ENCODE measurements at regions not wholly inside any gene's neighbourhood (a gene's known extent, or its start where the extent isn't known, plus 50 kb on each side); places are given as distances from the start of the nearest gene placed in this dataset.

DNA sequence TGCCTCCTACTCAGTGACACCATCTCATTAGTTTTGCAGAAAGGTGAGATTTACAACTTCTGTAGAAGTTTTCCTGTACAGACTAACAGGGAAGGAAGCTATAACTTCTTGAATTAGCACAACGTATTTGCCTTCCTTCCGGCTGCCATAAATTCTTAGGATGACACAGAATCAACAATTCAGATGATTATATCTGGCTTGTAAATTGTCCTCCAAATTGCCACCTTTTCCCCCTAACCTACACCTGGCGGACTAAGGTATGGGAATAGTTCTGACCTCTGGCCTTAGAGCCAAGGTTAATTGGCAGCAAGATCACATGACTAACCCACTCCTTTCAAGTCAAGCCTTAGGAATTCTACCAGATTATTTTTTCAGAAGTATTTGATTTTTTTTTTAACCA is 284.3 kb downstream of the LMO4 start:
- DNase-seq: no peak
- no peaks in the 10 kb centered on the region for H3K36me3 Mint-ChIP-seq (ENCODE audit: low read depth)
- peaks cover 1% of the 10 kb centered on the region for H3K27me3 Mint-ChIP-seq
- CTCF ChIA-PET: no interaction called here
- no peaks in the 10 kb centered on the region for H3K4me1 Mint-ChIP-seq (ENCODE audit: low read depth)
- H3K4me3 Mint-ChIP-seq: no peak overlapping the region
- H3K9me3 Mint-ChIP-seq: no peaks in the 10 kb centered on the region
- no peak for ATAC-seq
- POLR2A ChIA-PET: interaction anchor here (1.1 kb wide), 1 partner anchor 284 kb away, joined by 5 read pairs; the partner anchor contains the start of gene LMO4
- TF ChIP-seq, protein P1, sequence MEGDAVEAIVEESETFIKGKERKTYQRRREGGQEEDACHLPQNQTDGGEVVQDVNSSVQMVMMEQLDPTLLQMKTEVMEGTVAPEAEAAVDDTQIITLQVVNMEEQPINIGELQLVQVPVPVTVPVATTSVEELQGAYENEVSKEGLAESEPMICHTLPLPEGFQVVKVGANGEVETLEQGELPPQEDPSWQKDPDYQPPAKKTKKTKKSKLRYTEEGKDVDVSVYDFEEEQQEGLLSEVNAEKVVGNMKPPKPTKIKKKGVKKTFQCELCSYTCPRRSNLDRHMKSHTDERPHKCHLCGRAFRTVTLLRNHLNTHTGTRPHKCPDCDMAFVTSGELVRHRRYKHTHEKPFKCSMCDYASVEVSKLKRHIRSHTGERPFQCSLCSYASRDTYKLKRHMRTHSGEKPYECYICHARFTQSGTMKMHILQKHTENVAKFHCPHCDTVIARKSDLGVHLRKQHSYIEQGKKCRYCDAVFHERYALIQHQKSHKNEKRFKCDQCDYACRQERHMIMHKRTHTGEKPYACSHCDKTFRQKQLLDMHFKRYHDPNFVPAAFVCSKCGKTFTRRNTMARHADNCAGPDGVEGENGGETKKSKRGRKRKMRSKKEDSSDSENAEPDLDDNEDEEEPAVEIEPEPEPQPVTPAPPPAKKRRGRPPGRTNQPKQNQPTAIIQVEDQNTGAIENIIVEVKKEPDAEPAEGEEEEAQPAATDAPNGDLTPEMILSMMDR (IDR thresholded peaks at IDR 0.05): no peak
- no peak overlapping the region for H3K27ac Mint-ChIP-seq
- intact Hi-C loops (cut with micrococcal nuclease): no loop called here

DNA sequence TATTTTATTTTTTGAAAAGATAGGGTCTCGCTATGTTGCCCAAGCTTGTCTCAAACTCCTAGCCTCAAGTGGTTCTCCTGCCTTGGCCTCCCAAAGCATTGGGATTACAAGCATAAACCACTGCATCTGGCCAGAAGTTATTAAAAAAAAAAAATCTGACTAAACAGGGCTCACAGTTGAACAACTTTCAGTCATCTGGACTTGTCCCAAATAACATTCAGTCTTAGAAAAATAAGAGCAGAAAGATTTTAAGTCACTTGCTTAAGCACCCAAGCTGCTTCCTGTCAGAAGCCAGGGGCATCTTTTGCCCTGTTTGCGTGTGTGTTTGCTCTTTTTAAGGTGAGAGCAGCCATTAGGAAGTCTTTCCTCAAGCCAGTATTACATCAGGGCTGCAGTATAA is 286.8 kb downstream of the LMO4 start:
- POLR2A ChIA-PET: no interaction called here

DNA sequence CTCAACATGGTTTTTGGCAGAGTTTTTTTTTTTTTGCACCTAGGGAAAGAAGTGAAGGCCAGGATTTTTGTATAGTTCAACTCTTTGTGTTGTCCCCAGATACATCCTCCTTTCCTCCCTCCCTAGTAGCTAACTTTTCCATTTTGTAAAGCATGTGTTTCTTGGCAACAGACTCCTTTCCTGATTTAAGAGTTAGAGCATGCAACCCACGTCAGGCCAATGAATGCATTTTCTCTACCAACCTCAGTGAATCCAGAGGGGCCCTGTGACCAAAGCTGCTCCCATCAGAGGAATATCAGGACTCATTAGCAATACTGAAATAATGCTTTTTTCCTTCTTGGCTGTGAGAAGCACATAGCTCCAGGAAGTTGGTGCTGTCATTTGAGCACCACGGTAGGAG is 287.2 kb downstream of the LMO4 start:
- POLR2A ChIA-PET: no interaction called here
- H3K9me3 Mint-ChIP-seq: no peaks in the 10 kb centered on the region

More for the DNA sequence above, 286.8 kb downstream of the LMO4 start:
- no peaks in the 10 kb centered on the region for H3K36me3 Mint-ChIP-seq (ENCODE audit: low read depth)
- CTCF ChIA-PET: no interaction called here
- TF ChIP-seq, protein P1 (IDR thresholded peaks at IDR 0.05): no peak
- intact Hi-C loops (cut with micrococcal nuclease): no loop called here
- DNase-seq: no peak
- H3K27ac Mint-ChIP-seq: no peak overlapping the region
- no peaks in the 10 kb centered on the region for H3K4me1 Mint-ChIP-seq (ENCODE audit: low read depth)
- peaks cover 1% of the 10 kb centered on the region for H3K27me3 Mint-ChIP-seq
- no peak overlapping the region for H3K4me3 Mint-ChIP-seq
- no peak for ATAC-seq
- H3K9me3 Mint-ChIP-seq: no peaks in the 10 kb centered on the region

DNA sequence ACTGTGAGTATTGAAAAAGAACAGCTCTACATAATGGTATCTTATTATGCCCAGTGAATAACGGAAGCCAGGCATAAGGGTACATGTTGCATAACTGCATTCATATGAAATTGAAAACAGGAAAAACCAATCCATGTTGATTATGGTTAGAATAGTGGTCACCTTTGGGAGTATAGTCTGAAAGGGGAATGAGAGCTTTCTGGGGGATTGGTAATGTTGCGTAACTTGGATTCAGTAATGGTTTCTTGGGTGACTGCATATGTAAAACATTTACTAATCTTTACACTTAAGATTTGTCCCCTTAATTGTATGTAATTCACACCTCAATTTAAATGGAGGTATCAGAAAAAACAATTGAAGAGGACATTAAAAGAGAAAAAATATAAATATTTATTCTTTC is 292.1 kb downstream of the LMO4 start:
- POLR2A ChIA-PET: no interaction called here
- no peaks in the 10 kb centered on the region for H3K4me1 Mint-ChIP-seq (ENCODE audit: low read depth)
- H3K27ac Mint-ChIP-seq: no peak overlapping the region
- no peak overlapping the region for H3K4me3 Mint-ChIP-seq
- DNase-seq: no peak
- no peaks in the 10 kb centered on the region for H3K36me3 Mint-ChIP-seq (ENCODE audit: low read depth)
- no peak for ATAC-seq
- CTCF ChIA-PET: no interaction called here
- peaks cover 1% of the 10 kb centered on the region for H3K27me3 Mint-ChIP-seq
- intact Hi-C loops (cut with micrococcal nuclease): no loop called here
- TF ChIP-seq, protein P1 (IDR thresholded peaks at IDR 0.05): no peak
- no peaks in the 10 kb centered on the region for H3K9me3 Mint-ChIP-seq

More for the DNA sequence above, 287.2 kb downstream of the LMO4 start:
- ATAC-seq (no peak), DNase-seq (no peak)
- H3K36me3 Mint-ChIP-seq (ENCODE audit: low read depth): no peaks in the 10 kb centered on the region
- H3K27ac Mint-ChIP-seq: no peak overlapping the region
- peaks cover 1% of the 10 kb centered on the region for H3K27me3 Mint-ChIP-seq
- no peaks in the 10 kb centered on the region for H3K4me1 Mint-ChIP-seq (ENCODE audit: low read depth)
- intact Hi-C loops (cut with micrococcal nuclease): no loop called here
- H3K4me3 Mint-ChIP-seq: no peak overlapping the region
- TF ChIP-seq, protein P1 (IDR thresholded peaks at IDR 0.05): no peak
- CTCF ChIA-PET: no interaction called here

DNA sequence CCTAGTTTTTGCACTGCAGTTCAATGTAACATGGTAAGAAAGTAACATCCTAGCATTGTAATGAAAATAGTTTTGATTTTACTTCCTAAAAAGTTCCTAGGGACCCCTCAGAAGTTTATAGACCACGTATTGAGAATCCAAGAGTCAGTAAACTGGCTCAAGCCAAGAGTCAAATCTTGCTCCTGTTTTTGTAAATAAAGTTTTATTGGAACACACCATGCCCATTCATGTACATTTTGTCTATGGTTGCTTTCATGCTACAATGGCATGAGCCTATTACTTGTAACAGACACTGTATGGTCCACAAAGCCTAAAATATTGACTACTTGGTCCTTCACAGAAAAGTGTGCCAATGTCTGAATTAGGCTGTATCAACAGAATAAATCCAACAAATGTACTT is 301.0 kb downstream of the LMO4 start:
- DNase-seq: no peak
- no peaks in the 10 kb centered on the region for H3K4me1 Mint-ChIP-seq (ENCODE audit: low read depth)
- intact Hi-C loops (cut with micrococcal nuclease): no loop called here

More for the DNA sequence above, 301.0 kb downstream of the LMO4 start:
- no peak for ATAC-seq
- Mint-ChIP-seq H3K36me3 (ENCODE audit: low read depth) (no peaks in the 10 kb centered on the region), H3K27me3 (no peaks in the 10 kb centered on the region), H3K27ac (no peak overlapping the region), H3K9me3 (no peaks in the 10 kb centered on the region), H3K4me3 (no peak overlapping the region)
- ChIA-PET CTCF (no interaction called here), POLR2A (no interaction called here)
- TF ChIP-seq, protein P1 (IDR thresholded peaks at IDR 0.05): no peak

All from activated CD8-positive, alpha-beta T cell treated with anti-CD3 and anti-CD28 coated beads for 36 hours (primary cell).